ENCODE measurements at regions not wholly inside any gene's neighbourhood (a gene's known extent, or its start where the extent isn't known, plus 50 kb on each side); places are given as distances from the start of the nearest gene placed in this dataset.
"Not testable (repeated sequence)": the region's sequence is repeated elsewhere in the genome, so short reads cannot be mapped to it uniquely, and the experiment has no call there.

DNA sequence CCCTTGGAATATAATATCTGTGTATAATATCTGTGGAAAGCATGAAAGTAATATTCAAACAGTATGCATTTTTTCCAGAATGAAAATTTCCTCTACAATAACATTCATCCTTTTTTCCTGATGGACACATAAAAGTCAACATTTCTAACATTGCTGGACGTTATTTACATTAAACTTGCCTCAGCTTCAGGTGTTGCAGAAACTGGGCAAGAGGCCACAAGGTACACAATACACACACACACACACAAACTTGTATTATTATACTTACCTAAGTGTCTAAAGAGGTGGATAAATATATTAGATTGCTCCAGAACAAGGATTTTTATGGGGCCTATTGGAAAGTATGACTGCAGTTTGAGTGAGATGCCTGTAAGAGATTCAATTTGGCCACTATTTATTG lies 1460.2 kb downstream of the FOXD4L5 start:
- intact Hi-C loops (cut with micrococcal nuclease); RAD21 ChIA-PET (ENCODE audit: low non-redundant PET in 1 of 2, low total read pairs in 2 of 2, uncharacterized antibody in 2 of 2, unreplicated experiment in 2 of 2); DNase-seq (ENCODE audit: low read depth, low spot score); POLR2A ChIA-PET; H3K4me1 ChIP-seq (ENCODE audit: control insufficient read depth in 1 of 2, insufficient read depth in 2 of 2, low read length in 2 of 2); H3K27ac ChIP-seq (ENCODE audit: low read depth, low read length); H3K4me3 ChIP-seq (replicated peaks in 1 of 2; ENCODE audit: low read depth in 1 of 2, low read length in 2 of 2); ATAC-seq; H3K36me3 ChIP-seq (ENCODE audit: control insufficient read depth in 1 of 2, insufficient read depth in 2 of 2, low read length in 2 of 2); H3K9me2 ChIP-seq (ENCODE audit: insufficient read depth); H3K9me3 ChIP-seq (ENCODE audit: control insufficient read depth in 1 of 2, insufficient read depth in 1 of 2, low read depth in 1 of 2, low read length in 2 of 2); H3K9ac ChIP-seq (ENCODE audit: low read length); H2AFZ ChIP-seq (ENCODE audit: low read depth, low read length, poor library complexity, severe bottlenecking); BruUV-seq (replicated peaks); CTCF ChIA-PET; H3K79me2 ChIP-seq (ENCODE audit: insufficient read depth, low read length); H3K27me3 ChIP-seq (ENCODE audit: insufficient read depth, low read length); H4K20me1 ChIP-seq (ENCODE audit: insufficient read depth); H3K4me2 ChIP-seq (ENCODE audit: low read length): not testable (repeated sequence)

DNA sequence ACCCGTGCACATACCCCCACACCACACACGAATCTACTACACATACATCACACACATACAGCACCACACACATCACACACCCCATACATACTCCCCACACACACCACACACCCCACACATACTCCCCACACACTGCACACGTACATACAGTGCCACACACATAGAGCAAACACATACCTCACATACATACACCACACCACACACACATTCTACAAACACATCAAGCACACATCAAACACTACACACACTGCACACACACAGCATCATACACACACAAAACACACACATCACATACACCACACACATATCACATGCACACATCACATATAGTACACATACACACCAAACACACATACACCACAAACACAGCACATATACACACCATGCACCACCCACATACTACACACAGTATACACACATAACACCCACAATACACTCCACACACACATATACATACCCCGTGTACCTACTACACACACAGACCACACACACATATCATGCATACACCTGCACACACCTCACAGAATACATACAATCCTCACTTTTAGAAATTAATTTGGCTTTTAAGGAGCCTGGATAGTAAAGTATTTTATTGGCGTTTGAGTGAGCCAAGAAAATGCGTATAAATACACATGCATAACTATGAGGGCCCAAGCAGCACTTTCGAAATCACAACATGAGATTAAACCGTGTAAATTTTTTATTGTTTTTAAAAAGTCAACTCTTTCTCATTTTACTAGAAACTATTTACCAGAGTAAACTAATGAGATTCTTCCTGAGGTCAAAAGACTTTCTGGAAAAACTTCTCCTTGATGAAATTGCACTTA lies 1461.4 kb downstream of the FOXD4L5 start:
- H3K9me3 ChIP-seq (ENCODE audit: control insufficient read depth in 1 of 2, insufficient read depth in 1 of 2, low read depth in 1 of 2, low read length in 2 of 2); H3K9ac ChIP-seq (ENCODE audit: low read length); H3K4me1 ChIP-seq (ENCODE audit: control insufficient read depth in 1 of 2, insufficient read depth in 2 of 2, low read length in 2 of 2); H3K9me2 ChIP-seq (ENCODE audit: insufficient read depth); DNase-seq (ENCODE audit: low read depth, low spot score); H3K4me2 ChIP-seq (ENCODE audit: low read length); POLR2A ChIA-PET; H4K20me1 ChIP-seq (ENCODE audit: insufficient read depth); H3K27me3 ChIP-seq (ENCODE audit: insufficient read depth, low read length); H3K36me3 ChIP-seq (ENCODE audit: control insufficient read depth in 1 of 2, insufficient read depth in 2 of 2, low read length in 2 of 2); ATAC-seq; intact Hi-C loops (cut with micrococcal nuclease); H3K27ac ChIP-seq (ENCODE audit: low read depth, low read length); H3K79me2 ChIP-seq (ENCODE audit: insufficient read depth, low read length); RAD21 ChIA-PET (ENCODE audit: low non-redundant PET in 1 of 2, low total read pairs in 2 of 2, uncharacterized antibody in 2 of 2, unreplicated experiment in 2 of 2); BruUV-seq (replicated peaks); H3K4me3 ChIP-seq (replicated peaks in 1 of 2; ENCODE audit: low read depth in 1 of 2, low read length in 2 of 2); H2AFZ ChIP-seq (ENCODE audit: low read depth, low read length, poor library complexity, severe bottlenecking); CTCF ChIA-PET: not testable (repeated sequence)

DNA sequence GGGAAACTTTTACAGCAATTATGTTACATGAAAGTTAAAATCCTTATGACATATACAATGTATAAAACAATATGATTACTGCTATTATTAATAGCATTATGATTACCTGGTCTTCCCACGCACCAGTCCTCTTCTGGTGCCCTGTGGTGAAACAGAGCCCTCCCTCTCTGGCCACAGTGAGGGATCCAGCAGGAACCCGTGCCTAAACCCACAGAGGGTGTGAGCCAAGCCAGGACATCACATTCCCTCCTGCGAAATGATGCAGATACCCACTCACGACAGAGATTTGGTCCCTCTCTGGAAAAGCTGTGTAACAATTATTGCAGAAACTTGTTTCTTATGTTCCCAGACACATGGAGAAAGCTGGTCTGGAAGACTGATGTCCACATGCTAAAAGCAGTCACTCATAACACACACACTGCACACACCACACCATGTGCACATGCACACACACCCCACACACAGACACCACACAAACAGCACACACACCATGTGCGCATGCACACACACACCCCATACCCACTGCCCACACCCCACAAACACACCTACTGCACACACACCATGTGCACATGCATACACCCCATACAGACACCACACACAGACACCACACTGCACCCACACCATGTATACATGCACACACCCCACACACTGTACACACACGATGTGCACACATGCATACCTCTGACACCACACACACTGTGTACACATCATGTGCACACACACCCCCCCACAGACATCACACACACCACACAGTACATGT lies 1462.2 kb downstream of the FOXD4L5 start:
- H4K20me1 ChIP-seq (ENCODE audit: insufficient read depth); CTCF ChIA-PET; H3K79me2 ChIP-seq (ENCODE audit: insufficient read depth, low read length); H2AFZ ChIP-seq (ENCODE audit: low read depth, low read length, poor library complexity, severe bottlenecking); H3K4me3 ChIP-seq (replicated peaks in 1 of 2; ENCODE audit: low read depth in 1 of 2, low read length in 2 of 2); H3K4me1 ChIP-seq (ENCODE audit: control insufficient read depth in 1 of 2, insufficient read depth in 2 of 2, low read length in 2 of 2); BruUV-seq (replicated peaks); H3K27me3 ChIP-seq (ENCODE audit: insufficient read depth, low read length); H3K36me3 ChIP-seq (ENCODE audit: control insufficient read depth in 1 of 2, insufficient read depth in 2 of 2, low read length in 2 of 2); H3K9me2 ChIP-seq (ENCODE audit: insufficient read depth); ATAC-seq; intact Hi-C loops (cut with micrococcal nuclease); DNase-seq (ENCODE audit: low read depth, low spot score); RAD21 ChIA-PET (ENCODE audit: low non-redundant PET in 1 of 2, low total read pairs in 2 of 2, uncharacterized antibody in 2 of 2, unreplicated experiment in 2 of 2); POLR2A ChIA-PET; H3K4me2 ChIP-seq (ENCODE audit: low read length); H3K27ac ChIP-seq (ENCODE audit: low read depth, low read length); H3K9me3 ChIP-seq (ENCODE audit: control insufficient read depth in 1 of 2, insufficient read depth in 1 of 2, low read depth in 1 of 2, low read length in 2 of 2); H3K9ac ChIP-seq (ENCODE audit: low read length): not testable (repeated sequence)

DNA sequence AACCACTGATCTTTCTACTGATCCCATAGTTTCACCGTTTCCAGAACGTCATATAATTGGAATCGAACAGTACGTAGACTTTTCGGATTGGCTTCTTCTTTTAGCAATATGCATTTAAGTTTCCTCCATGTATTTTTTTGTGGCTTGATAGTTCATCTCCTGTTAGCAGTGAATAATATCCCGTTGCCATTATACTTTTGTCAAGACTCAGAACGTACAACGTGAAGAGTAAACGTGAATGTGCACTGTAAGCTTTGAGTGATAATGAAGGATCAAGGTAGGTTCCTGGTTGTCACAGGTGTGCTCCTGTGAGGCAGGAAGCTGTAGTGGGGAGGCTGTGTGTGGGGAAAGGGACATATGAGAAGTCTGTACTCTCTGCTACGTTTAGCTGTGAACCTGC lies 1463.7 kb downstream of the FOXD4L5 start:
- H2AFZ ChIP-seq (ENCODE audit: low read depth, low read length, poor library complexity, severe bottlenecking); H3K27me3 ChIP-seq (ENCODE audit: insufficient read depth, low read length); intact Hi-C loops (cut with micrococcal nuclease); CTCF ChIA-PET; H3K4me1 ChIP-seq (ENCODE audit: control insufficient read depth in 1 of 2, insufficient read depth in 2 of 2, low read length in 2 of 2); H3K36me3 ChIP-seq (ENCODE audit: control insufficient read depth in 1 of 2, insufficient read depth in 2 of 2, low read length in 2 of 2); DNase-seq (ENCODE audit: low read depth, low spot score); POLR2A ChIA-PET; H3K9me2 ChIP-seq (ENCODE audit: insufficient read depth); BruUV-seq (replicated peaks); H4K20me1 ChIP-seq (ENCODE audit: insufficient read depth); H3K79me2 ChIP-seq (ENCODE audit: insufficient read depth, low read length); H3K9me3 ChIP-seq (ENCODE audit: control insufficient read depth in 1 of 2, insufficient read depth in 1 of 2, low read depth in 1 of 2, low read length in 2 of 2); H3K27ac ChIP-seq (ENCODE audit: low read depth, low read length); H3K9ac ChIP-seq (ENCODE audit: low read length); ATAC-seq; RAD21 ChIA-PET (ENCODE audit: low non-redundant PET in 1 of 2, low total read pairs in 2 of 2, uncharacterized antibody in 2 of 2, unreplicated experiment in 2 of 2); H3K4me2 ChIP-seq (ENCODE audit: low read length); H3K4me3 ChIP-seq (replicated peaks in 1 of 2; ENCODE audit: low read depth in 1 of 2, low read length in 2 of 2): not testable (repeated sequence)
